ENCODE measurements at regions not wholly inside any gene's neighbourhood (a gene's known extent, or its start where the extent isn't known, plus 50 kb on each side); places are given as distances from the start of the nearest gene placed in this dataset.

- no peak for TF ChIP-seq EZH2 (IDR thresholded peaks at IDR 0.05; ENCODE audit: insufficient read depth, poor library complexity, severe bottlenecking)
- no peak for TF ChIP-seq EZH2phosphoT487 (IDR thresholded peaks at IDR 0.05; ENCODE audit: insufficient read depth, low read depth)
Measured at GRCh38 chr3:181384970-181385369, 326.8 kb upstream of the SOX2 start.
